ENCODE measurements at regions not wholly inside any gene's neighbourhood (a gene's known extent, or its start where the extent isn't known, plus 50 kb on each side); places are given as distances from the start of the nearest gene placed in this dataset.

GRCh38 chr2:211251016-211251415, 694.6 kb downstream of the CPS1 start:
- H3K27ac ChIP-seq: no peak overlapping the region
- no peak for TF ChIP-seq CTCF (conservative IDR thresholded peaks at IDR 0.05; ENCODE audit: low read depth)
- DNase-seq (ENCODE audit: low spot score): no peak
- ChIA-PET CTCF (no interaction called here), POLR2A (ENCODE audit: low non-redundant PET) (no interaction called here)

- no peak for DNase-seq (ENCODE audit: low spot score)
- no peak for TF ChIP-seq CTCF (conservative IDR thresholded peaks at IDR 0.05; ENCODE audit: low read depth)
- H3K27ac ChIP-seq: no peak overlapping the region
- CTCF ChIA-PET: no interaction called here
- POLR2A ChIA-PET (ENCODE audit: low non-redundant PET): no interaction called here
Observed at GRCh38 chr2:211258646-211259335, 702.4 kb downstream of the CPS1 start.

DNA sequence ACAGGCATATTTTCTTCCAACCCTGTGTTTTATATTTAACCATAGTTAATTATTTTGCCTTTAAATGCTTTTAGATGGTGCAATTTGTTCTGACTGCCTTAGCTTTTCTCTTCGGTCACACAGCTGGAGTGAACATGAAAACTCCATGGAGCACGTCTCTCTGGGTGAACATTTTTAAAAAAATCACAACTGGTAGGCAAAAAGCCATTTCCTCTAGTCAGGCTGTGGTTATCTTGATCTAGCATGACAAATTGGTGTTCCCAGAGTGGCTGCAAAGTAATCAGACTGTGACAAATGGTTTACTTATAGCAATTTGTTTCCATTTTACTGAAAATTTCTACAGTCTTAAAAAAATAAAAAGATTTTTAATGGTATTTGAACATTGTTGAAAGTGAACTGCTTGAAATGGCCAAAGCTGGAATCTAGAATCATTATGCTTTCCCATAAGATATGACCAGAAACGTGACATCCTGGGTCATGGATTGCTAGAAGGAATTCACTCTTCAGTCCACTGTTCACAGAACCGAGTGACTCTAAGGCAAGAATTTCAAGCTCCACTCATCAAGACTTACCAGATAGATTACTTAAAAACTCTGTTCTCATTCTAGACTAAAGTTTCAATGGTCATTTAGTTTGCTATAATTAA, 703.6 kb downstream of the CPS1 start:
- no peak for DNase-seq (ENCODE audit: low spot score)
- no peak overlapping the region for H3K27ac ChIP-seq
- CTCF ChIA-PET: no interaction called here

GRCh38 chr2:211270257-211270656, 713.9 kb downstream of the CPS1 start:
- no peak for TF ChIP-seq CTCF (conservative IDR thresholded peaks at IDR 0.05; ENCODE audit: low read depth)
- CTCF ChIA-PET: no interaction called here
- POLR2A ChIA-PET (ENCODE audit: low non-redundant PET): no interaction called here
- DNase-seq (ENCODE audit: low spot score): no peak
- H3K27ac ChIP-seq: no peak overlapping the region

More for the DNA sequence above, 703.6 kb downstream of the CPS1 start:
- TF ChIP-seq CTCF (conservative IDR thresholded peaks at IDR 0.05; ENCODE audit: low read depth): no peak
- POLR2A ChIA-PET (ENCODE audit: low non-redundant PET): no interaction called here

DNA sequence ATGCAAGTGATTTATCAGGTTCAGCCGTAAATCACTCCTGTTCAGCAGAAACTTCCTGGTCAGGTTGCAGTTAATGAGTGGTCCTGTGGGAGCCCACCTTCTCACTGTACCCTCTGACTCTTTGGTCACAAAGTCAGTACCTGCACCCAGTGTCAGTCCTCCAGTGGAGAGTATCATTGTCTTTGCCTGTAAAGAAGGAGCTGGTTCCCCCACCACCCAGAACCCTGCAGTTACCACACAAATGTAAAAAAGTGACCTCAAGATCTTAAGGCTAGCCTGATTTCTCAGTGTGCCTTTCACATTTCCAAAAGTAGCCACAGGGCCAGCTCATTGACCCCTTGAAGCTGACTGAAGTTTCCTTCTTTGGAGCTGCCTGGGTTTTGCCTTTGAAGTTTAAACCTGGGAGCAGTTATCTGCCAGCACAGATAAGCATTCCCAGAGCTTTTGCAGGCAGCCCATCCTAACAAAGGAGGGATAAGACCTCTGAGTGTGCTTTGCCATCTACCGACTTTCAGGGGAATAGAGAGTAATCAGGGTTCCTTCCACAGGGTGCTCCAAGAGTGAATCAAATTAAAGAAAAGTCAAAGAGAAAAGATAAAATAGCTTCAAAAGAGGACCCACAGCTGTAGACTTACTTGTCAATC, 725.2 kb downstream of the CPS1 start:
- POLR2A ChIA-PET (ENCODE audit: low non-redundant PET): no interaction called here
- no peak overlapping the region for H3K27ac ChIP-seq
- CTCF ChIA-PET: interaction anchor here (0.6 kb wide), 3 partner anchors 121 to 382 kb away, joined by 3 to 4 read pairs (median 3); no protein-coding TSS in a partner anchor
- DNase-seq (ENCODE audit: low spot score): no peak
- TF ChIP-seq CTCF (conservative IDR thresholded peaks at IDR 0.05; ENCODE audit: low read depth): no peak

GRCh38 chr2:211302676-211303075, 746.3 kb downstream of the CPS1 start:
- no peak overlapping the region for H3K27ac ChIP-seq
- no peak for DNase-seq (ENCODE audit: low spot score)
- TF ChIP-seq CTCF (conservative IDR thresholded peaks at IDR 0.05; ENCODE audit: low read depth): no peak
- CTCF ChIA-PET: interaction anchor here (0.7 kb wide), 1 partner anchor 474 kb away, joined by 4 read pairs; no protein-coding TSS in a partner anchor
- POLR2A ChIA-PET (ENCODE audit: low non-redundant PET): no interaction called here

Data from RWPE1 (cell line).